ENCODE measurements at regions not wholly inside any gene's neighbourhood (a gene's known extent, or its start where the extent isn't known, plus 50 kb on each side); places are given as distances from the start of the nearest gene placed in this dataset.

- peak; percentile 62; the same call in 1 of the 2 replicates for TF ChIP-seq TEAD4 (IDR thresholded peaks at IDR 0.05; ENCODE audit: low read length)
- no peak for TF ChIP-seq TEAD4 (CRISPR knock-in tag; IDR thresholded peaks at IDR 0.05; ENCODE audit: borderline replicate concordance)
- 0 out of 2 replicates have a peak, but pooled peaks have one; percentile 32 for TF ChIP-seq HDAC2 (IDR thresholded peaks at IDR 0.05)
- TF ChIP-seq POU5F1 (IDR thresholded peaks at IDR 0.05; ENCODE audit: borderline replicate concordance, low read depth, low read length, partially characterized antibody), result no peak
- TF ChIP-seq MAX (CRISPR knock-in tag; IDR thresholded peaks at IDR 0.05), result no peak
- TF ChIP-seq SMARCC2 (IDR thresholded peaks at IDR 0.05; ENCODE audit: low read depth), result peak; percentile 80; the same call in 1 of the 2 replicates
- TF ChIP-seq ZNF740 (CRISPR knock-in tag; IDR thresholded peaks at IDR 0.05), result no peak
- no peak for TF ChIP-seq ZNF740 (tag; IDR thresholded peaks at IDR 0.05)
- TF ChIP-seq, protein P1, sequence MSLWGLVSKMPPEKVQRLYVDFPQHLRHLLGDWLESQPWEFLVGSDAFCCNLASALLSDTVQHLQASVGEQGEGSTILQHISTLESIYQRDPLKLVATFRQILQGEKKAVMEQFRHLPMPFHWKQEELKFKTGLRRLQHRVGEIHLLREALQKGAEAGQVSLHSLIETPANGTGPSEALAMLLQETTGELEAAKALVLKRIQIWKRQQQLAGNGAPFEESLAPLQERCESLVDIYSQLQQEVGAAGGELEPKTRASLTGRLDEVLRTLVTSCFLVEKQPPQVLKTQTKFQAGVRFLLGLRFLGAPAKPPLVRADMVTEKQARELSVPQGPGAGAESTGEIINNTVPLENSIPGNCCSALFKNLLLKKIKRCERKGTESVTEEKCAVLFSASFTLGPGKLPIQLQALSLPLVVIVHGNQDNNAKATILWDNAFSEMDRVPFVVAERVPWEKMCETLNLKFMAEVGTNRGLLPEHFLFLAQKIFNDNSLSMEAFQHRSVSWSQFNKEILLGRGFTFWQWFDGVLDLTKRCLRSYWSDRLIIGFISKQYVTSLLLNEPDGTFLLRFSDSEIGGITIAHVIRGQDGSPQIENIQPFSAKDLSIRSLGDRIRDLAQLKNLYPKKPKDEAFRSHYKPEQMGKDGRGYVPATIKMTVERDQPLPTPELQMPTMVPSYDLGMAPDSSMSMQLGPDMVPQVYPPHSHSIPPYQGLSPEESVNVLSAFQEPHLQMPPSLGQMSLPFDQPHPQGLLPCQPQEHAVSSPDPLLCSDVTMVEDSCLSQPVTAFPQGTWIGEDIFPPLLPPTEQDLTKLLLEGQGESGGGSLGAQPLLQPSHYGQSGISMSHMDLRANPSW (CRISPR knock-in tag; IDR thresholded peaks at IDR 0.05), result no peak
- TF ChIP-seq CC2D1A (IDR thresholded peaks at IDR 0.05), result no peak
- TF ChIP-seq, protein P2, sequence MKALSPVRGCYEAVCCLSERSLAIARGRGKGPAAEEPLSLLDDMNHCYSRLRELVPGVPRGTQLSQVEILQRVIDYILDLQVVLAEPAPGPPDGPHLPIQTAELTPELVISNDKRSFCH (CRISPR knock-in tag; IDR thresholded peaks at IDR 0.05), result no peak
- TF ChIP-seq, protein P2 (tag; IDR thresholded peaks at IDR 0.05), result no peak
- no peak for TF ChIP-seq TCFL5 (CRISPR knock-in tag; conservative IDR thresholded peaks at IDR 0.05)
- no peak for TF ChIP-seq BCLAF1 (IDR thresholded peaks at IDR 0.05; ENCODE audit: borderline replicate concordance in 1 of 2, control insufficient read depth in 1 of 2, low read depth in 2 of 2, low read length in 1 of 2)
- TF ChIP-seq NFRKB (IDR thresholded peaks at IDR 0.05; ENCODE audit: low read depth), result no peak; the same call in 1 of the 2 replicates
- peak; percentile 88 for TF ChIP-seq CTBP1 (IDR thresholded peaks at IDR 0.05; ENCODE audit: borderline replicate concordance)
- TF ChIP-seq MBD2 (IDR thresholded peaks at IDR 0.05; ENCODE audit: borderline replicate concordance, low read depth), result no peak
- TF ChIP-seq LARP7 (IDR thresholded peaks at IDR 0.05), result no peak
- TF ChIP-seq ZBTB33 (CRISPR knock-in tag; IDR thresholded peaks at IDR 0.05), result no peak
Observed at GRCh38 chr6:106847116-106847515, 127.4 kb downstream of the CD24 start (continued).

All from K562 (cell line).